ENCODE measurements at regions not wholly inside any gene's neighbourhood (a gene's known extent, or its start where the extent isn't known, plus 50 kb on each side); places are given as distances from the start of the nearest gene placed in this dataset.
"Not testable (repeated sequence)": the region's sequence is repeated elsewhere in the genome, so short reads cannot be mapped to it uniquely, and the experiment has no call there.

GRCh38 chr9:30630459-30630858, 1754.0 kb upstream of the ACO1 start:
- CTCF ChIA-PET, result no interaction called here
- POLR2A ChIA-PET, result no interaction called here

GRCh38 chr9:30646639-30647038, 1737.8 kb upstream of the ACO1 start:
- intact Hi-C loops (cut with micrococcal nuclease; ENCODE audit: unreplicated experiment); H3K4me3 ChIP-seq (ENCODE audit: low read depth, low read length); H3K9me3 ChIP-seq; BruUV-seq (replicated peaks); H3K27me3 ChIP-seq (replicated peaks; ENCODE audit: control insufficient read depth, insufficient read depth, low read length); POLR2A ChIA-PET; H3K27ac Mint-ChIP-seq (ENCODE audit: unreplicated experiment); CTCF ChIA-PET; H3K4me1 Mint-ChIP-seq (ENCODE audit: low read depth, unreplicated experiment); H3K36me3 ChIP-seq (ENCODE audit: control insufficient read depth, insufficient read depth, low read length); H3K4me3 Mint-ChIP-seq (ENCODE audit: unreplicated experiment); H3K36me3 Mint-ChIP-seq (ENCODE audit: insufficient read depth, unreplicated experiment); DNase-seq; H3K27me3 Mint-ChIP-seq (ENCODE audit: insufficient read depth, unreplicated experiment); H3K4me1 ChIP-seq: not testable (repeated sequence)
- H3K9me3 Mint-ChIP-seq (ENCODE audit: unreplicated experiment), result peaks cover 13% of the 10 kb centered on the region

More at GRCh38 chr9:30630459-30630858, 1754.0 kb upstream of the ACO1 start:
- Histone ChIP-seq H3K9me3 (no peaks in the 10 kb centered on the region), H3K36me3 (ENCODE audit: control insufficient read depth, insufficient read depth, low read length) (no peaks in the 10 kb centered on the region), H3K4me1 (no peaks in the 10 kb centered on the region), H3K27me3 (replicated peaks; ENCODE audit: control insufficient read depth, insufficient read depth, low read length) (no peaks in the 10 kb centered on the region), H3K4me3 (ENCODE audit: low read depth, low read length) (no peak overlapping the region)
- no TSS peak for BruUV-seq (replicated peaks)
- no peak for DNase-seq
- H3K4me3 Mint-ChIP-seq (ENCODE audit: unreplicated experiment), result no peak overlapping the region
- no peaks in the 10 kb centered on the region for H3K9me3 Mint-ChIP-seq (ENCODE audit: unreplicated experiment)
- intact Hi-C loops (cut with micrococcal nuclease; ENCODE audit: unreplicated experiment), result no loop called here
- peaks cover 6% of the 10 kb centered on the region for H3K4me1 Mint-ChIP-seq (ENCODE audit: low read depth, unreplicated experiment)
- H3K27me3 Mint-ChIP-seq (ENCODE audit: insufficient read depth, unreplicated experiment), result no peaks in the 10 kb centered on the region
- no peak overlapping the region for H3K27ac Mint-ChIP-seq (ENCODE audit: unreplicated experiment)
- H3K36me3 Mint-ChIP-seq (ENCODE audit: insufficient read depth, unreplicated experiment), result no peaks in the 10 kb centered on the region
- no peak for TF ChIP-seq CTCF (IDR thresholded peaks at IDR 0.05; ENCODE audit: insufficient read depth in 1 of 2, low read depth in 1 of 2, low read length in 1 of 2, severe bottlenecking in 1 of 2, unreplicated experiment in 1 of 2)

GRCh38 chr9:30661925-30662324, 1722.5 kb upstream of the ACO1 start:
- Histone ChIP-seq H3K9me3 (no peaks in the 10 kb centered on the region), H3K36me3 (ENCODE audit: control insufficient read depth, insufficient read depth, low read length) (no peaks in the 10 kb centered on the region), H3K27me3 (replicated peaks; ENCODE audit: control insufficient read depth, insufficient read depth, low read length) (no peaks in the 10 kb centered on the region), H3K4me3 (ENCODE audit: low read depth, low read length) (no peak overlapping the region), H3K4me1 (no peaks in the 10 kb centered on the region)
- no peaks in the 10 kb centered on the region for H3K9me3 Mint-ChIP-seq (ENCODE audit: unreplicated experiment)
- CTCF ChIA-PET, result interaction anchor here (0.5 kb wide), 1 partner anchor 88 kb away, joined by 3 read pairs; no protein-coding TSS in a partner anchor
- H3K4me1 Mint-ChIP-seq (ENCODE audit: low read depth, unreplicated experiment), result no peaks in the 10 kb centered on the region
- H3K27me3 Mint-ChIP-seq (ENCODE audit: insufficient read depth, unreplicated experiment), result no peaks in the 10 kb centered on the region
- POLR2A ChIA-PET, result no interaction called here
- intact Hi-C loops (cut with micrococcal nuclease; ENCODE audit: unreplicated experiment), result no loop called here
- no peak overlapping the region for H3K27ac Mint-ChIP-seq (ENCODE audit: unreplicated experiment)
- no TSS peak for BruUV-seq (replicated peaks)
- no peak for TF ChIP-seq CTCF (IDR thresholded peaks at IDR 0.05; ENCODE audit: insufficient read depth in 1 of 2, low read depth in 1 of 2, low read length in 1 of 2, severe bottlenecking in 1 of 2, unreplicated experiment in 1 of 2)
- no peak overlapping the region for H3K4me3 Mint-ChIP-seq (ENCODE audit: unreplicated experiment)
- DNase-seq, result no peak
- H3K36me3 Mint-ChIP-seq (ENCODE audit: insufficient read depth, unreplicated experiment), result no peaks in the 10 kb centered on the region
